ENCODE measurements at regions not wholly inside any gene's neighbourhood (a gene's known extent, or its start where the extent isn't known, plus 50 kb on each side); places are given as distances from the start of the nearest gene placed in this dataset.
"Not testable (repeated sequence)": the region's sequence is repeated elsewhere in the genome, so short reads cannot be mapped to it uniquely, and the experiment has no call there.

- no peak for FAIRE-seq
These were observed 273.1 kb upstream of the ALCAM start for GRCh38 chr3:105093371-105094252.

GRCh38 chr3:105094588-105094987 lies 272.1 kb upstream of the ALCAM start:
- no peak for FAIRE-seq

- no peak for FAIRE-seq
These were observed 270.6 kb upstream of the ALCAM start for GRCh38 chr3:105096071-105096470.

- FAIRE-seq: no peak
These were observed 265.1 kb upstream of the ALCAM start for GRCh38 chr3:105101603-105102002.

GRCh38 chr3:105103139-105103538 lies 263.6 kb upstream of the ALCAM start:
- FAIRE-seq: no peak

GRCh38 chr3:105108823-105109222 lies 257.9 kb upstream of the ALCAM start:
- no peak for FAIRE-seq

GRCh38 chr3:105118905-105119304 lies 247.8 kb upstream of the ALCAM start:
- no peak for FAIRE-seq

GRCh38 chr3:105119801-105120340 lies 246.8 kb upstream of the ALCAM start:
- FAIRE-seq: no peak

- FAIRE-seq: no peak
These were observed 235.8 kb upstream of the ALCAM start for GRCh38 chr3:105130911-105131310.

GRCh38 chr3:105137911-105138310 lies 228.8 kb upstream of the ALCAM start:
- no peak for FAIRE-seq

GRCh38 chr3:105139881-105140560 lies 226.7 kb upstream of the ALCAM start:
- FAIRE-seq: no peak

GRCh38 chr3:105140899-105141367 lies 225.8 kb upstream of the ALCAM start:
- no peak for FAIRE-seq

- FAIRE-seq: no peak
These were observed 221.9 kb upstream of the ALCAM start for GRCh38 chr3:105144837-105145236.

GRCh38 chr3:105145511-105145910 lies 221.2 kb upstream of the ALCAM start:
- no peak for FAIRE-seq

GRCh38 chr3:105149197-105149596 lies 217.5 kb upstream of the ALCAM start:
- not testable (repeated sequence) for FAIRE-seq

GRCh38 chr3:105152987-105153386 lies 213.7 kb upstream of the ALCAM start:
- FAIRE-seq: no peak

- no peak for FAIRE-seq
These were observed 212.0 kb upstream of the ALCAM start for GRCh38 chr3:105154692-105155091.

- no peak for FAIRE-seq
These were observed 209.5 kb upstream of the ALCAM start for GRCh38 chr3:105157067-105157765.

GRCh38 chr3:105157766-105158085 lies 209.0 kb upstream of the ALCAM start:
- no peak for FAIRE-seq

- FAIRE-seq: no peak
These were observed 208.4 kb upstream of the ALCAM start for GRCh38 chr3:105158286-105158685.

- no peak for FAIRE-seq
These were observed 204.3 kb upstream of the ALCAM start for GRCh38 chr3:105162448-105162847.

GRCh38 chr3:105166893-105167292 lies 199.8 kb upstream of the ALCAM start:
- FAIRE-seq: no peak

GRCh38 chr3:105170423-105170822 lies 196.3 kb upstream of the ALCAM start:
- no peak for FAIRE-seq
